Liver (tissue), 8 donors: ENCODE measurements at regions not wholly inside any gene's neighbourhood (a gene's known extent, or its start where the extent isn't known, plus 50 kb on each side); places are given as distances from the start of the nearest gene placed in this dataset.

ENCODE experiments used
- DNase-seq: peaks from one replicate; pipeline ENCODE4 v3.0.0-alpha.2; 2017; ENCODE audit warnings: low spot score
- H3K27ac ChIP-seq, 2 donors: one replicate each; pipeline ENCODE4 v1.7.0; 2013; ENCODE audit warnings: inconsistent platforms in 2 of 2, low read length in 2 of 2, control low read depth in 1 of 2, low read depth in 1 of 2, mild to moderate bottlenecking in 1 of 2
- H3K27me3 ChIP-seq, 4 donors: one replicate each; pipeline versions ENCODE4 v1.6.1 to v1.7.0; 2013; ENCODE audit warnings: low read length in 3 of 4, inconsistent platforms in 1 of 4, mild to moderate bottlenecking in 1 of 4, moderate library complexity in 1 of 4; ENCODE audit not compliant: control insufficient read depth in 4 of 4, insufficient read depth in 4 of 4
- H3K36me3 ChIP-seq, 4 donors: one replicate each; pipeline versions ENCODE4 v1.6.1 to v1.7.0; 2013; ENCODE audit warnings: low read length in 3 of 4, mild to moderate bottlenecking in 3 of 4, low read depth in 1 of 4, moderate library complexity in 1 of 4; ENCODE audit not compliant: control insufficient read depth in 4 of 4, insufficient read depth in 3 of 4
- H3K4me1 ChIP-seq, 4 donors: one replicate each; pipeline versions ENCODE4 v1.6.1 to v1.7.0; 2013; ENCODE audit warnings: low read length in 3 of 4, mild to moderate bottlenecking in 3 of 4, moderate library complexity in 1 of 4; ENCODE audit not compliant: control insufficient read depth in 4 of 4, insufficient read depth in 4 of 4
- H3K4me3 ChIP-seq, 3 donors: one replicate each; pipeline versions ENCODE4 v1.6.1 to v1.7.0; 2013; ENCODE audit warnings: low read length in 3 of 3, control low read depth in 1 of 3, low read depth in 1 of 3, mild to moderate bottlenecking in 1 of 3
- H3K9ac ChIP-seq, 2 donors: one replicate each; pipeline ENCODE4 v1.7.0; 2013; ENCODE audit warnings: low read length in 2 of 2, mild to moderate bottlenecking in 2 of 2, moderate library complexity in 2 of 2, control low read depth in 1 of 2, low read depth in 1 of 2
- H3K9me3 ChIP-seq, 4 donors: one replicate each; pipeline versions ENCODE4 v1.6.1 to v1.7.0; 2013; ENCODE audit warnings: low read length in 3 of 4; ENCODE audit not compliant: control insufficient read depth in 4 of 4
- EGR1 ChIP-seq, 2 donors: IDR thresholded peaks; 2 replicates each; pipeline ENCODE4 v1.6.1; 2016 to 2018; ENCODE audit warnings: antibody characterized with exemption in 2 of 2, low read depth in 2 of 2
- FOXA1 ChIP-seq: IDR thresholded peaks from 2 replicates; pipeline ENCODE4 v1.6.1; 2016; ENCODE audit warnings: antibody characterized with exemption
- FOXA2 ChIP-seq: IDR thresholded peaks from 2 replicates; pipeline ENCODE4 v1.6.1; 2016; ENCODE audit warnings: antibody characterized with exemption
- GABPA ChIP-seq, 2 donors: IDR thresholded peaks in 1 of 2; conservative IDR thresholded peaks in 1 of 2; 2 replicates each; pipeline ENCODE4 v1.6.1; 2016; ENCODE audit warnings: antibody characterized with exemption in 2 of 2, mild to moderate bottlenecking in 1 of 2, moderate library complexity in 1 of 2
- HNF4A ChIP-seq, 2 donors: conservative IDR thresholded peaks; 2 replicates each; pipeline ENCODE4 v1.6.1; 2016; ENCODE audit warnings: antibody characterized with exemption in 2 of 2, mild to moderate bottlenecking in 2 of 2
- HNF4G ChIP-seq: IDR thresholded peaks from 2 replicates; pipeline ENCODE4 v1.6.1; 2016; ENCODE audit warnings: antibody characterized with exemption
- JUND ChIP-seq, 2 donors: IDR thresholded peaks; 2 replicates each; pipeline ENCODE4 v1.6.1; 2016; ENCODE audit warnings: antibody characterized with exemption in 2 of 2
- NR2F2 ChIP-seq: IDR thresholded peaks from 2 replicates; pipeline ENCODE4 v1.6.1; 2016; ENCODE audit warnings: antibody characterized with exemption
- RAD21 ChIP-seq, 2 donors: IDR thresholded peaks; 2 replicates each; pipeline ENCODE4 v1.6.1; 2016; ENCODE audit warnings: antibody characterized with exemption in 2 of 2, mild to moderate bottlenecking in 2 of 2
- SP1 ChIP-seq: IDR thresholded peaks from 2 replicates; pipeline ENCODE4 v1.6.1; 2018; ENCODE audit warnings: antibody characterized with exemption, mild to moderate bottlenecking
- YY1 ChIP-seq: IDR thresholded peaks from 2 replicates; pipeline ENCODE4 v1.6.1; 2016; ENCODE audit warnings: antibody characterized with exemption, mild to moderate bottlenecking
- WGBS: extraction: QIAGEN DNeasy Blood & Tissue Kit; methylation state at CpG from one replicate; pipeline ENCODE4 v1.1.7; 2013; 5-methylcytosine and 5-hydroxymethylcytosine counted together
- TF ChIP-seq, protein P1 (sequence below): fragments of 150-350 bp; IDR thresholded peaks from 2 replicates; pipeline ENCODE4 v1.5.1; 2017; ENCODE audit warnings: improper control_type of control experiment, low read depth, low read length; ENCODE audit not compliant: missing input control
- TF ChIP-seq, protein P2 (sequence below): IDR thresholded peaks from 2 replicates; pipeline ENCODE4 v1.6.1; 2016; ENCODE audit warnings: antibody characterized with exemption
- TF ChIP-seq, protein P3 (sequence below): IDR thresholded peaks from 2 replicates; pipeline ENCODE4 v1.6.1; 2016; ENCODE audit warnings: antibody characterized with exemption
- donor health status: healthy.
- donor health status: healthy.
- donor health status: healthy.
- donor health status: healthy.
- donor health status: healthy.

DNA sequence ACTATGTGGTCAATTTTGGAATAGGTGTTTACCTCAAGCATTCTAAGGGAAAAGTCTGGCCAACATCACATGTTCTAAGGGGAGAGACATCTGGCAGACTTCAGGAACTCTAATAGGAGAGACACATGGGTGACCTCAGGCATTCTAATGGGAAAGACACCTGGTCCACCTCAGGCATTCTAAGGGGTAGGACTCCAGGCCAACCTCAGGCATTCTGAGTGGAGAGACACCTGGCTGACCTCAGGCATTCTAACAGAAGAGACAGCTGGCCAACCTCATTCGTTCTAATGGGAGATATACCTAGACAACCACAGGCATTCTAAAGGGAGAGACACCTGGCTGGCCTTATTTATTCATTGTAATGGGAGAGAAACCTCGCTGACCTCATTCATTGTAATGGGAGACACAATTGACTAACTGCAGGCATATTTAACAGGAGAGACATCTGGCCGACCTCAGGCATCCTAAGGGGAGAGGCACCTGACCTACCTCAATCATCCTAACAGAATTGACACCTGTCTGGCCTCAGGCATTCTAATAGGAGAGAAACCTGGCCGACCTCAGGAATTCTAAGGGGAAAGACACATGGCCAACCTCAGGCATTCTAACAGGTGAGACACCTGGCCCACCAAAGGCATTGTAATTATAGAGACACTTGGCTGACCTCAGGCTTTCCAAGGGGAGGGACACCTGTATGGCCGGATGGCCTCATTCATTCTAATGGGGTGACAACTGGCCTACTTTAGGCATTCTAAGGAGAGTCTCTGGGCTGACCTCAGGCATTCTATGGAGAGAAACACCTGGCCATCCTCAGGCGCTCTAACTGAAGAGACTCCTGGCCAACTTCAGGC lies 1346.8 kb downstream of the UQCRFS1 start (continued):
- TF ChIP-seq FOXA2: no peak
- TF ChIP-seq HNF4A (conservative IDR thresholded peaks at IDR 0.05): no peak
- TF ChIP-seq EGR1 (IDR thresholded peaks at IDR 0.05; ENCODE audit: low read depth in 2 of 2): no peak
- no peak for TF ChIP-seq FOXA1
- TF ChIP-seq, protein P1, sequence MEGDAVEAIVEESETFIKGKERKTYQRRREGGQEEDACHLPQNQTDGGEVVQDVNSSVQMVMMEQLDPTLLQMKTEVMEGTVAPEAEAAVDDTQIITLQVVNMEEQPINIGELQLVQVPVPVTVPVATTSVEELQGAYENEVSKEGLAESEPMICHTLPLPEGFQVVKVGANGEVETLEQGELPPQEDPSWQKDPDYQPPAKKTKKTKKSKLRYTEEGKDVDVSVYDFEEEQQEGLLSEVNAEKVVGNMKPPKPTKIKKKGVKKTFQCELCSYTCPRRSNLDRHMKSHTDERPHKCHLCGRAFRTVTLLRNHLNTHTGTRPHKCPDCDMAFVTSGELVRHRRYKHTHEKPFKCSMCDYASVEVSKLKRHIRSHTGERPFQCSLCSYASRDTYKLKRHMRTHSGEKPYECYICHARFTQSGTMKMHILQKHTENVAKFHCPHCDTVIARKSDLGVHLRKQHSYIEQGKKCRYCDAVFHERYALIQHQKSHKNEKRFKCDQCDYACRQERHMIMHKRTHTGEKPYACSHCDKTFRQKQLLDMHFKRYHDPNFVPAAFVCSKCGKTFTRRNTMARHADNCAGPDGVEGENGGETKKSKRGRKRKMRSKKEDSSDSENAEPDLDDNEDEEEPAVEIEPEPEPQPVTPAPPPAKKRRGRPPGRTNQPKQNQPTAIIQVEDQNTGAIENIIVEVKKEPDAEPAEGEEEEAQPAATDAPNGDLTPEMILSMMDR: no peak
- no peak for TF ChIP-seq YY1
- no peak for TF ChIP-seq SP1

DNA sequence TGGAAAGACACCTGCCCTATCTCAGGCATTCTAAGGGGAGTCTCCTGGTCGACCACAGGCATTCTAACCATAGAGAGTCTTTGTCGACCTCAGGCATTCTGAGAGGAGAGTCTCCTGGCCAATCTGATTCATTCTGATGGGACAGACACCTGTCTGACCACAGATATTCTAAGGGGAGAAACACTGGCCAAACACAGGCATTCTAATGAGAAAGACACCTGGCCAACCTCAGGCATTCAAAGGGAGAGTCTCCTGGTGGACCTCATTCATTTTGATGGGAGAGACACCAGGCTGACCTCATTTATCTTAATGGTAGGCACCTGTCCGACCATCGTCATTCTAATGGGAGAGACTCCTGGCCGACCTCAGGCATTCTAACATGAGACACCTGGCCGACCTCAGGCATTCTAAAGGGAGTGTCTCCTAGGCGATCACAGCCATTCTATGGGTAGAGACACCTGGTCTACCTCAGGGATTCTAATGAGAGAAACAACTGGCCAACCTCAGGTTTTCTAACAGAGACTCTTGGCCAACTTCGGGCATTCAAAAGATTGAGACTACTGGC lies 1351.5 kb downstream of the UQCRFS1 start:
- TF ChIP-seq HNF4G: no peak
- no peak for TF ChIP-seq NR2F2
- TF ChIP-seq, protein P1: no peak
- H3K4me1 ChIP-seq: no peaks in the 10 kb centered on the region
- no peak overlapping the region for H3K9ac ChIP-seq
- H3K27me3 ChIP-seq: no peaks in the 10 kb centered on the region
- no peak overlapping the region for H3K4me3 ChIP-seq
- H3K9me3 ChIP-seq: peaks cover 10 to 14% (median 12%) of the 10 kb centered on the region in 4 donors
- DNase-seq: no peak
- no peaks in the 10 kb centered on the region for H3K36me3 ChIP-seq
- WGBS: 77% methylated on average over 8 of the region's 8 CpGs
- H3K27ac ChIP-seq: no peak overlapping the region

DNA sequence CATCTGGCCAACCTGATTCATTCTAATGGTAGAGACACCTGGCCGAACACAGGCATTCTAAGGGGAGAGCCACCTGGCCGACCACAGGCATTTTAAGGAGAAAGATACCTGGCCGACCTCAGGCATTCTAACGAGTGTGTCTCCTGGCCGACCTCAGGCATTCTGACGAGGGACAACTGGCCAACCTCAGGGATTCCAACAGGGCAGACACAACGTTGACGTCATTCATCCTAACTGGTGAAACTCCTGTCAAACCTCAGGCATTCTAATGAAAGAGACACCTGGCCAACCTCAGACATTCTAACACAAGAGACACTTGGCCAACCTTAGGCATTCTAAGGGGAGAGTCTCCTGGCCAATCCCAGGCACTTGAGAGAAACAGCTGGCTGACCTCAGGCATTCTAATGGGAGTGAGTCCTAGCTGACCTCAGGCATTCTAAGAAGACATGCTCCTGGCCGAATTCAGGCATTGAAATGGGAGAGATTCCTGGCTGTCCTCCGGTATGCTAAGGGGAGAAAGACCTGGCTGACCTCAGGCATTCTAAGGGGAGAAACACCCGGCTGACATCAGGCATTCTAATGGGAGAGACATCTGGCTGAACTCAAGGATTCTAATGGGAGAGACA lies 1352.5 kb downstream of the UQCRFS1 start:
- 85% methylated on average over 11 of the region's 11 CpGs for WGBS
- TF ChIP-seq, protein P1: no peak
- TF ChIP-seq HNF4G: no peak
- TF ChIP-seq, protein P2, sequence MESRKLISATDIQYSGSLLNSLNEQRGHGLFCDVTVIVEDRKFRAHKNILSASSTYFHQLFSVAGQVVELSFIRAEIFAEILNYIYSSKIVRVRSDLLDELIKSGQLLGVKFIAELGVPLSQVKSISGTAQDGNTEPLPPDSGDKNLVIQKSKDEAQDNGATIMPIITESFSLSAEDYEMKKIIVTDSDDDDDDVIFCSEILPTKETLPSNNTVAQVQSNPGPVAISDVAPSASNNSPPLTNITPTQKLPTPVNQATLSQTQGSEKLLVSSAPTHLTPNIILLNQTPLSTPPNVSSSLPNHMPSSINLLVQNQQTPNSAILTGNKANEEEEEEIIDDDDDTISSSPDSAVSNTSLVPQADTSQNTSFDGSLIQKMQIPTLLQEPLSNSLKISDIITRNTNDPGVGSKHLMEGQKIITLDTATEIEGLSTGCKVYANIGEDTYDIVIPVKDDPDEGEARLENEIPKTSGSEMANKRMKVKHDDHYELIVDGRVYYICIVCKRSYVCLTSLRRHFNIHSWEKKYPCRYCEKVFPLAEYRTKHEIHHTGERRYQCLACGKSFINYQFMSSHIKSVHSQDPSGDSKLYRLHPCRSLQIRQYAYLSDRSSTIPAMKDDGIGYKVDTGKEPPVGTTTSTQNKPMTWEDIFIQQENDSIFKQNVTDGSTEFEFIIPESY: no peak
- no peak for TF ChIP-seq HNF4A (conservative IDR thresholded peaks at IDR 0.05)
- TF ChIP-seq SP1: no peak
- TF ChIP-seq, protein P3, sequence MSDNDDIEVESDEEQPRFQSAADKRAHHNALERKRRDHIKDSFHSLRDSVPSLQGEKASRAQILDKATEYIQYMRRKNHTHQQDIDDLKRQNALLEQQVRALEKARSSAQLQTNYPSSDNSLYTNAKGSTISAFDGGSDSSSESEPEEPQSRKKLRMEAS: no peak
- TF ChIP-seq YY1: no peak
- TF ChIP-seq JUND (IDR thresholded peaks at IDR 0.05): no peak
- TF ChIP-seq GABPA (IDR thresholded peaks at IDR 0.05 in 1 of 2, conservative IDR thresholded peaks at IDR 0.05 in 1 of 2): no peak
- TF ChIP-seq RAD21 (IDR thresholded peaks at IDR 0.05): no peak
- no peak for TF ChIP-seq NR2F2
- no peak for TF ChIP-seq FOXA1

More for the DNA sequence above, 1352.5 kb downstream of the UQCRFS1 start:
- Histone ChIP-seq H3K27me3 (no peaks in the 10 kb centered on the region), H3K9me3 (peaks cover 10 to 12% (median 12%) of the 10 kb centered on the region in 4 donors), H3K9ac (no peak overlapping the region), H3K4me1 (no peaks in the 10 kb centered on the region), H3K27ac (no peak overlapping the region), H3K36me3 (no peaks in the 10 kb centered on the region), H3K4me3 (no peak overlapping the region)
- no peak for DNase-seq
